ENCODE measurements at regions not wholly inside any gene's neighbourhood (a gene's known extent, or its start where the extent isn't known, plus 50 kb on each side); places are given as distances from the start of the nearest gene placed in this dataset.

GRCh38 chr2:239607517-239608191, 206.8 kb upstream of the HDAC4 start:
- DNase-seq (ENCODE audit: low spot score) = no peak
- WGBS = 65% methylated on average over 24 of the region's 24 CpGs

More at GRCh38 chr2:239607517-239608191, 206.8 kb upstream of the HDAC4 start:
- Histone ChIP-seq H3K36me3 (ENCODE audit: control insufficient read depth in 4 of 4, insufficient read depth in 3 of 4, low read depth in 1 of 4, low read length in 3 of 4) (no peaks in the 10 kb centered on the region), H3K9ac (ENCODE audit: low read depth in 1 of 2, low read length in 2 of 2) (no peak overlapping the region), H3K27ac (ENCODE audit: low read depth in 1 of 2, low read length in 2 of 2) (no peak overlapping the region), H3K4me1 (ENCODE audit: control insufficient read depth in 4 of 4, insufficient read depth in 4 of 4, low read length in 3 of 4) (no peaks in the 10 kb centered on the region), H3K4me3 (ENCODE audit: low read depth in 1 of 3, low read length in 3 of 3) (no peak overlapping the region), H3K27me3 (ENCODE audit: control insufficient read depth in 4 of 4, insufficient read depth in 4 of 4, low read length in 3 of 4) (no peaks in the 10 kb centered on the region), H3K9me3 (ENCODE audit: control insufficient read depth in 4 of 4, low read length in 3 of 4) (peaks cover 0 to 4% (median under 1%) of the 10 kb centered on the region in 4 donors)
- no peak for TF ChIP-seq FOXA1 (IDR thresholded peaks at IDR 0.05)
- TF ChIP-seq YY1 (IDR thresholded peaks at IDR 0.05) = no peak
- TF ChIP-seq TAF1 (conservative IDR thresholded peaks at IDR 0.05) = no peak
- no peak for TF ChIP-seq EGR1 (IDR thresholded peaks at IDR 0.05; ENCODE audit: low read depth in 2 of 2)
- TF ChIP-seq RAD21 (IDR thresholded peaks at IDR 0.05) = no peak
- TF ChIP-seq NR2F2 (IDR thresholded peaks at IDR 0.05) = no peak
- no peak for TF ChIP-seq FOXA2 (IDR thresholded peaks at IDR 0.05)
- TF ChIP-seq GABPA (IDR thresholded peaks at IDR 0.05 in 1 of 2, conservative IDR thresholded peaks at IDR 0.05 in 1 of 2) = no peak
- TF ChIP-seq SP1 (IDR thresholded peaks at IDR 0.05) = no peak
- no peak for TF ChIP-seq REST (IDR thresholded peaks at IDR 0.05)
- no peak for TF ChIP-seq MAX (IDR thresholded peaks at IDR 0.05)
- TF ChIP-seq ZBTB33 (IDR thresholded peaks at IDR 0.05) = no peak
- no peak for TF ChIP-seq ATF3 (IDR thresholded peaks at IDR 0.05)
- no peak for TF ChIP-seq HNF4A (conservative IDR thresholded peaks at IDR 0.05)
- no peak for TF ChIP-seq HNF4G (IDR thresholded peaks at IDR 0.05)

Data from liver (tissue), 7 donors.